Progenitor cell of endocrine pancreas (in vitro differentiated cells): ENCODE measurements at regions not wholly inside any gene's neighbourhood (a gene's known extent, or its start where the extent isn't known, plus 50 kb on each side); places are given as distances from the start of the nearest gene placed in this dataset.
"Not testable (repeated sequence)": the region's sequence is repeated elsewhere in the genome, so short reads cannot be mapped to it uniquely, and the experiment has no call there.

Experiments used
- DNase-seq: peaks from one replicate; pipeline ENCODE4 v3.0.0; 2021; ENCODE audit warnings: low spot score; ENCODE audit not compliant: unreplicated experiment
- H3K27ac Mint-ChIP-seq: 2 replicates; pipeline ENCODE4 v1.8.0; 2021; ENCODE audit warnings: mild to moderate bottlenecking, moderate library complexity, mixed read lengths
- H3K27me3 Mint-ChIP-seq: 2 replicates; pipeline ENCODE4 v1.8.0; 2021; ENCODE audit warnings: mixed read lengths
- H3K36me3 Mint-ChIP-seq: 2 replicates; pipeline ENCODE4 v1.8.0; 2022; ENCODE audit warnings: mixed read lengths; ENCODE audit not compliant: insufficient read depth
- H3K4me1 Mint-ChIP-seq: 2 replicates; pipeline ENCODE4 v1.8.0; 2021; ENCODE audit warnings: low read depth, mixed read lengths
- H3K4me3 Mint-ChIP-seq: 2 replicates; pipeline ENCODE4 v1.8.0; 2021; ENCODE audit warnings: low read depth, mild to moderate bottlenecking, moderate library complexity, mixed read lengths
- H3K9me3 Mint-ChIP-seq: 2 replicates; pipeline ENCODE4 v1.8.0; 2021; ENCODE audit warnings: low read depth, mixed read lengths
- TF ChIP-seq, protein P1 (sequence below): fragments of 200-600 bp; sonication (generic); IDR thresholded peaks from one replicate; pipeline ENCODE4 v1.5.0; 2021; ENCODE audit warnings: antibody characterized with exemption, mild to moderate bottlenecking; ENCODE audit not compliant: unreplicated experiment

DNA sequence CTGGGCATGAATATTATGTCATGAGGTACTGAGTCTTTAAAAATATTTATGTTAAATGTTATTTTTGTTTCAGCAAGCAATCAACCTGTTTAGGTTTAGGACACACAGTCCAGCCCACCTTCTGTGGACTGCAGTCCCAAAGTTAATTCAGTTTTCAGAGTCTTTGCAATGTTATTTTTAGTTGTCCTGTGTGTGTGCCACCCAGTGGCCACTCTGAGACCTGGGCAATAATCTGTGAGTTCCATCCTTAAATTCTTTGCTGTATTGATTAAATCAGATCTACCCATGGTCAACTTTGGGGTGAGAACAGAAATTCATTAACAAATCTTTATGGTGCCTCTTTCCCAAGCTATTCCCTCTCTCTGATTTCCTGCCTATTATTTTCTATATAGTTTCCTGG lies 415.1 kb downstream of the CCSER2 start:
- Mint-ChIP-seq H3K36me3 (no peaks in the 10 kb centered on the region), H3K4me3 (no peak overlapping the region), H3K9me3 (no peaks in the 10 kb centered on the region), H3K4me1 (no peaks in the 10 kb centered on the region), H3K27me3 (no peaks in the 10 kb centered on the region), H3K27ac (no peak overlapping the region)
- no peak for DNase-seq
- TF ChIP-seq, protein P1, sequence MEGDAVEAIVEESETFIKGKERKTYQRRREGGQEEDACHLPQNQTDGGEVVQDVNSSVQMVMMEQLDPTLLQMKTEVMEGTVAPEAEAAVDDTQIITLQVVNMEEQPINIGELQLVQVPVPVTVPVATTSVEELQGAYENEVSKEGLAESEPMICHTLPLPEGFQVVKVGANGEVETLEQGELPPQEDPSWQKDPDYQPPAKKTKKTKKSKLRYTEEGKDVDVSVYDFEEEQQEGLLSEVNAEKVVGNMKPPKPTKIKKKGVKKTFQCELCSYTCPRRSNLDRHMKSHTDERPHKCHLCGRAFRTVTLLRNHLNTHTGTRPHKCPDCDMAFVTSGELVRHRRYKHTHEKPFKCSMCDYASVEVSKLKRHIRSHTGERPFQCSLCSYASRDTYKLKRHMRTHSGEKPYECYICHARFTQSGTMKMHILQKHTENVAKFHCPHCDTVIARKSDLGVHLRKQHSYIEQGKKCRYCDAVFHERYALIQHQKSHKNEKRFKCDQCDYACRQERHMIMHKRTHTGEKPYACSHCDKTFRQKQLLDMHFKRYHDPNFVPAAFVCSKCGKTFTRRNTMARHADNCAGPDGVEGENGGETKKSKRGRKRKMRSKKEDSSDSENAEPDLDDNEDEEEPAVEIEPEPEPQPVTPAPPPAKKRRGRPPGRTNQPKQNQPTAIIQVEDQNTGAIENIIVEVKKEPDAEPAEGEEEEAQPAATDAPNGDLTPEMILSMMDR: peak; percentile 63

DNA sequence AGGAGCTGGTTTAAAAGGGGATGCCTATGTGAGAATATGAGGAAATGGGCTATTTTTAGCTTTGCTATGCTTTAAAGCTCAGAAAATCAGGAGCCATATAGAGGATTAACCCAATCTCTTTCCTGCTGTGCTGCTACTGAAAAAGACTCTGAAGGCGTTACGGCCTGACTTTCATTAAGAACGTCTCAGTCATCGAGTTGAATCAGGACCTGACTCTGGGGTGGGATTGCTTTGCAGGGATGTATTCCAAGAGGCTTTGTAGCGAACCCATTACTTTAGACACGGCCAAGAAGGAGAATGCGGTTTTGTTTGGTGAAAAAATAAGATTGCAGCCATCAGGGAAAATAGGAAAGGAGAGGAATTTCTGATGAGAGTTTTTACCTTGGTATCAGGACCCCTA lies 426.9 kb downstream of the CCSER2 start:
- Mint-ChIP-seq H3K36me3 (no peaks in the 10 kb centered on the region), H3K27me3 (peaks cover 6% of the 10 kb centered on the region), H3K9me3 (no peaks in the 10 kb centered on the region), H3K27ac (no peak overlapping the region), H3K4me1 (no peaks in the 10 kb centered on the region), H3K4me3 (no peak overlapping the region)
- TF ChIP-seq, protein P1: no peak
- no peak for DNase-seq

DNA sequence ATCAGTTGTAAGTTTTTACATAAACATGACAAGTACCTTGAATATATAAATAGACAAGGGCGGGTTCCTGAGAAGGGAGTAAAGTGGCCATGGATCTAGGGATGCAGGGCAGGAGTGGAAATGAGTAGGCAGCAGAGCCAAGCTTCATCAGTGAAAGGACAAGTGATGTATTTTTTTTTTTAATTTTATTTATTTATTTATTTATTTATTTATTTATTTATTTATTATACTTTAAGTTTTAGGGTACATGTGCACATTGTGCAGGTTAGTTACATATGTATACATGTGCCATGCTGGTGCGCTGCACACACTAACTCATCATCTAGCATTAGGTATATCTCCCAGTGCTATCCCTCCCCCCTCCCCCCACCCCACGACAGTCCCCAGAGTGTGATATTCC lies 428.3 kb downstream of the CCSER2 start:
- not testable (repeated sequence) for H3K27me3 Mint-ChIP-seq, H3K4me1 Mint-ChIP-seq, H3K36me3 Mint-ChIP-seq

GRCh38 chr10:84761994-84762614 lies 433.7 kb downstream of the CCSER2 start:
- H3K9me3 Mint-ChIP-seq, H3K4me3 Mint-ChIP-seq, H3K4me1 Mint-ChIP-seq, H3K36me3 Mint-ChIP-seq, H3K27me3 Mint-ChIP-seq, DNase-seq, H3K27ac Mint-ChIP-seq: not testable (repeated sequence)

More for the DNA sequence above, 428.3 kb downstream of the CCSER2 start:
- H3K27ac Mint-ChIP-seq, H3K4me3 Mint-ChIP-seq, H3K9me3 Mint-ChIP-seq, DNase-seq: not testable (repeated sequence)

GRCh38 chr10:84762754-84763394 lies 434.5 kb downstream of the CCSER2 start:
- H3K4me3 Mint-ChIP-seq: no peak overlapping the region
- TF ChIP-seq, protein P1: no peak
- DNase-seq: no peak

DNA sequence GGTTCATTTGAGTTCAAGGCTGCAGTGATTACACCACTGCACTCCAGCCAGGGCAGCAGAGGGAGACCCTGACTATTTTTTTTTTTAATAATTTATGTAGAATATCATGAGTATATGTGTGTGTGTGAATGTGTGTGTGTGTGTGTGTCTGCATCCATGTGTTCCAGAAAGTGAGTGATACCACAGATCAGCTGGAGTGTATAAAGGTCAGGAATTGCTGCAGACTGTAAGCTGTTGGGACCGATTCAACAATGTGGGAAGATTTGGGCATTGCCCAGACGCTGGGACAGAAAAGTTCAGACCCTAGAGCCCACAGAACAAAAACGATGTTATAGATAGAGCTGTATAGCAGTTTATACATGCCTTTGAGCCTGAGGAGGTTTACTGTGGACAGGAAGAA lies 435.6 kb downstream of the CCSER2 start:
- TF ChIP-seq, protein P1: no peak
- peaks cover 13% of the 10 kb centered on the region for H3K9me3 Mint-ChIP-seq
- H3K27me3 Mint-ChIP-seq: no peaks in the 10 kb centered on the region
- H3K4me3 Mint-ChIP-seq: no peak overlapping the region
- no peaks in the 10 kb centered on the region for H3K36me3 Mint-ChIP-seq
- no peak for DNase-seq
- H3K27ac Mint-ChIP-seq: no peak overlapping the region
- H3K4me1 Mint-ChIP-seq: peaks cover 10% of the 10 kb centered on the region

More at GRCh38 chr10:84762754-84763394, 434.5 kb downstream of the CCSER2 start:
- Mint-ChIP-seq H3K9me3 (peaks cover 12% of the 10 kb centered on the region), H3K4me1 (peaks cover 10% of the 10 kb centered on the region), H3K36me3 (no peaks in the 10 kb centered on the region), H3K27me3 (no peaks in the 10 kb centered on the region), H3K27ac (no peak overlapping the region)
